HG03135 (cell line): ENCODE measurements at regions not wholly inside any gene's neighbourhood (a gene's known extent, or its start where the extent isn't known, plus 50 kb on each side); places are given as distances from the start of the nearest gene placed in this dataset.
"Not testable (repeated sequence)": the region's sequence is repeated elsewhere in the genome, so short reads cannot be mapped to it uniquely, and the experiment has no call there.

Source experiments
- ATAC-seq: cut with Tn5 transposase; IDR thresholded peaks from one replicate; pipeline ENCODE4 v1.9.1; 2021; ENCODE audit warnings: mild to moderate bottlenecking, moderate library complexity; ENCODE audit not compliant: unreplicated experiment

DNA sequence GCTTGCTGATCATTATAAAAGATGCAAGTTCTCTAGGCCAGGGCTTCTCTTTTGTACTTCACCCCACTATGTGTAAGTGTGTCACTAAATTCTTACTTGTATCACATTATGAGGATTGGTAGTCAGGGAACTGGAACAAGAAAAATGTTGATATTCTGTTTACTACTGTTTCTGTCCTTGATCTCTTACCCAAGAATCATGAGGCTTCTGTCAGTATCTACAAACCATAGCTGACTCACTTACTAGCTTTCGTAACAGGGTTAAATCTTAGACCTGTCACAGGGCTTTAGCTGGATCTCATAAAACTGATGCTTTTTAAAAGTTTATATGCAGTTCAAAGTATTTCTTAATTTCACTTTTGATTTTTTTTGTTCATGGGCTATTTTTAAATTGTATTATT, 681.2 kb downstream of the PLPP3 start:
- ATAC-seq, result no peak

DNA sequence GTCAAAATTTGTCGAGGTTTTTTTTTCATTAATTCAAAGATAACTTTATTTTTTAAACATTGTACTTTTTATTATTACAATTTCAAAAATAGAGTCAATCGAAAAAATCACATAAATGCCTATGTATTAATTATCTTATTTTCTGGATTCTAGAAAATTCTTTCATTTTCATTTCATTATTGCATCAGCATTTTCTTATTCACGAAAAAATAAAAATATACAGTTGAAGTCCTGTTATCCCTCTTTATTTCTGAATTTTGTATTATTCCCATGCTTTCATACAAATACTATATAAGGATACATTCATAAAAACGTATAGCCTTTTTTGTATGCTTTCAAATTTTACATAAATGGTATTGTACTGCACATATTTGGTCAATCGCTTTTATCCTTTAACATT, 681.0 kb upstream of the USP24 start:
- no peak for ATAC-seq

DNA sequence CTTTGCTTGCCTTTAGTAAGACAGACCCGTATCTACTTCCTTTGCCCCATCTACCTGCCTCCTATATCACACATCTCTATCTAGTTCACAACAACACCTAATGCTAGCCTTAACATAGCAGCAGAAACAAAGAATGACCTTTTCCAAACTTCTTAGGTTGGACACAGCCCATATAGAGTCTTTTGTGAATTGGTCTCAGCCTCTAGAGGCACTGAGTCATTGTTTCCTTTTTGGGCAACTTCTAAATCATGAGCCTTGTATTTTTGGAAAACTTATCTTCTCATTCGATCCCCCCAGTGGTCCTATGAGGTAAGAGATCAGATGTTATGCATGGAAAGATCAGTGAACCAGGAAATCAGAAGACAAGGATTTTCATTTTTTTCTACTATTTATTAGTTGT, 679.4 kb upstream of the USP24 start:
- no peak for ATAC-seq

DNA sequence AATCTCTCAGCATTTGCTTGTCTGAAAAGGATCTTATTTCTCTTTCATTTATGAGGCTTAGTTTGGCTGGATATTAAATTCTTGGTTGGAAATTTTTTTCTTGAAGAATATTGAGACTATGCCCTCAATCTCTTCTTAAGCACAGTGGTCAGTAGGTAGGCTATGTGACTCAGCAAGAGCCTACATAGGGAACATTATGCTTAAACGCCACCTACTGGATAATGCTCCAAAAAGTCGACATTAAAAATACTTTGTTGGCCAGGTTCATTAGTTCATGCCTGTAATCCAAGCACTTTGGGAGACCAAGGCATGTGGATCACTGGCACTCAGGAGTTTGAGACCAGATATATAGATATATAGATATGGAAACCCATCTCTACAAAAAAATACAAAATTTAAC, 678.0 kb upstream of the USP24 start:
- no peak for ATAC-seq

DNA sequence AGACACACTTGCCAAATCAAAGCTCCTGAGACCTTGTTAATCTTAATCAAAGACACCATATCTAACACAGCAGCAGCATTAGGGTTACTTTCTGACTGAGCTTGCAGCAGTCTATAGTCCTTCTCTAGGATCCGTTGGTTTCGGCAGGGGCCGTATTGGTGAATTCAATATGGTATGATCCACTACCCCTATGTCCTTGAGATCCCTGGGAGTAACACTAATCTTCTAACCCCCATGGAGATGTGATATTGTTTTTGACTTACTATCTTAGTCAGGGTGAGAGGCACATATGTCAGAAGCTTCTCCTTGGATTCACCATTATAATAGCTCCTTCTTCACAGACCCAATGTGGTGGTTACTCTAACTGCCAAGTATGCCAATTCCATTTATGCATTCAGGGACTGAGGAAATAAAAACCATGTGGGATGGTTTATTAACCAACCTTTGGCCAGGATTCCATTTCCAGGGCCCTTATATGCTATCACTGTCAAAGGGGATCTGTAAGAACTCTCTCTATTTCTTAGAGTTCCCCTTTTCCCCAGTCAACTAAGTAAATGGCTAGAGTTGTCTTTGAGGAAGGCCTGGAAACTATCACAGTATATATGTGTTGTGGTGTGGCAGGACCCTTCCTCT, 673.6 kb upstream of the USP24 start:
- no peak for ATAC-seq

DNA sequence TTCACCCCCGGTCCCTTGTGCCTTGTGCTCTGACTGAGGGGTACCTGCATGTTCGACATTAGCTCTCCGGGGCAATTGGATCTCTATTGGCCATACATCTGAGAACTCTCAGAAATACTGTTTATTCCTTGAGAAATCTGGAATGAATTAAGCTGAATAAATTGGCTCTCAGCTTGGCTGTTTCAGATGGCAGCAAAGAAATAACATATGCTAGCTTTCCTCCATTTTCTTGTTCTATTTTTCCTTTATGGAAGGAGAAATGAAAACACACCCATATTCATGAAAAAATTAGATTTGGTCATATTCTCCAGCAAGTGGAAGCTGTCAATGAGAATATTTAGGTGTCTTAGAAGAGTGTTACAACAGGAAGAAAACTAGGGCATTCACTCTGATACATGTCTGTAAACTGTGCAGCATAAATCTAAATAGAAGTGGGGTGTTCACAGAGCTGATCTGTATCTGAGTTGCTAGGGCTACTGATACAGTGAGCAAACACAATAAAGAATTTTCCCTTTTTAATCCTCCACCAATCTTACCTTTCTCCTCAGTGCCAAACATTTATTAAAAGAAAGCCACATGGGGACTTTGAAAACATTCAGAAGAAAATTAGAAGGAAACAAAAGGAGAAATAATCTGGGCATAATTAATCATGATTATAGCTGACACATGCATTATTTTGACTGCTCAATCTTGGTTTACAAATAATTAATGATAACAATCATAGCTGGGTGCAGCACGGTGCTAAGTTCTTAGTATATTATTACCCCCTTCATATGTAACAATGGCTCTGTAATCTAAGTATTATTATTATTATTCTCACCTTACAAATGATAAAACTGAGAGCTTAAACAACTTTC, 671.9 kb upstream of the USP24 start:
- no peak for ATAC-seq

DNA sequence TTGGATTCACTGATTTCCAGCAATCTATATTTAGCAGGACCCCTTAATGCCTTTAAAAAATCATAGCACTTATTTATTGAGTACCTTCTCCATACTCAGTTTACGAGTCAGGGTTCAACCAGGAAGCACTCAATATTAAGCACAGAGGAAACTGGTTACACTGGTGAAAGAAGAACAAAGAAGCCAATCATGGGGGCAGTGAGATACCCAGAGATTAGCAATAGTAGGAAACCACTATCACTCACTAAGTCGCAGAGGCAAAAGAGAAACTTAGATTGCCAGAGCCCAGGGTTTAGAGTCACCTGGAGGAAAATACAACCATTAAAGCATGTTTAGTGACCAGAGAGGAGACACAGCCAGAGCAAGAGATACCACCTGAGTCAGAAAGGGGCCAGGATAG, 670.5 kb upstream of the USP24 start:
- ATAC-seq, result no peak

DNA sequence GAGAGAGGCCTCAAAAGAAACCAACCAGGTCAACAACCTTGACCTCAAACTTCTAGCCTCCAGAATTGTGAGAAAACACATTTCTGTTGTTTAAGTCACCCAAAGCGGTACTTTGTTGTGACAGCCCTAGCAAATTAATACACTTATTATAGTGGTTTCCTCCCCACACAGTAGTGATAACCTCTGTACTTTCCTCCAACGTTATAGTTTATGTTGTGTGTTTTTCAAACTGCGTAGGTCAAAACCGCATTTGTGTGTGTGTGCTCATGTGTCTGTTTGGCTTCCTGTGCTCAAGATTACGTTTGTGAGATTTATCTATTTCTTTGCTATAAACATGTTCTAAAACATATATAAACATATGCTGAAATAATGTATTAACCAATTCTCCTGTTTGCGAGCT, 667.8 kb upstream of the USP24 start:
- no peak for ATAC-seq

DNA sequence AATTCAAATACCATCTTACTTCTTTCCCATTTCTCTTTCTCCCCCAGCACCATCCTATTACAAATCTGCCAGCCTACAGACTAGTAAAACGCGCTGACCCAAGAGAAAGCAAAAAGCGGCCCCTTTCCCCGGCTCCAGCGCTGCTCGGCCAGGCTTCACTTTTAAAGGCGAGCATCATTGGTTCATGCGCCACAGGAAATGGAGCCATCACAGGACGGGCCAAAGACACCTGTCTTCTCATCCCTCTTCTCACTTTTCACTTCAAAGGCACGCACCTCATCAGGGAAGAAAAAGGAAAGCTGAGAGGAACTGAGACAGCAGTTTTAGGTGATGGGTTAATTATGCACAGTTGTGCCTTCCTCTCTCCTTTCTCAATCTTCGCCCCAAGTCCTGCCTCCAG, 664.2 kb upstream of the USP24 start:
- no peak for ATAC-seq

DNA sequence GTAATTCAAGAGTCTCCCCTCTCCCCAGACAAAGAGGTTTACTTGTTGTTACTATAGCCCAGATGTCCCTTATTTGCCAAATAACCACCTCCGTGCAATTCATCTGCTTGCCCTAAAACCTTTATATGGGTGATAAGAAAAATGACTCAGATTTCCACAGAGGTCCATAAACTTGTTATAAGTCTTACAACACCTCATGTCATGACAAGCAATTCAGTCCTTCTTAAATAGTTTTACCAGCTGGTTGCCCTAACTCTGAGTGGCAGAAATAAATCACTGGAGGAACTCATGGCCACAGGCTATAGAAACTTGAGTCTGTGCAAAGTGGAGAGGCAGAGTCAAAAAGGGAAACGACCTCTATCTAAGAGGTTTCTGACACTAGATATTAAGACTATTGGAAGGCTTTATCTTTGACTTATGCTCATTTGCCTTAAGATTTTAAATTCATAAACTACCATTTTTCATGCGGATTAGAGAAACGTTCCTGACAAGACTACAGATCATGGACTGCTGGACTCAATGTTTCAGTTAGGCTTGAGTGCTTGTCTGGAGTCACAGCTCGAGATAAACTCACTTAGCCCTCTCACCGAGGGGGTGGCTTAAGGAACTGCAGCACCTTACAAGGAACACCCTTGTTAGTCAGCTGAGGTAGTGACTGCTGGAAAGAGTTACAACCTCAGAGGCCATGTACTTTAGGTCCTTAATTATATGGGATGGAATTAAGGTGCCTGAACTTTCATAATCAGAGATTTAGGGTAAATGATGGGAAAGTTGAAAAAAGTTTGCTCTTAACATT, 662.5 kb upstream of the USP24 start:
- ATAC-seq, result no peak

DNA sequence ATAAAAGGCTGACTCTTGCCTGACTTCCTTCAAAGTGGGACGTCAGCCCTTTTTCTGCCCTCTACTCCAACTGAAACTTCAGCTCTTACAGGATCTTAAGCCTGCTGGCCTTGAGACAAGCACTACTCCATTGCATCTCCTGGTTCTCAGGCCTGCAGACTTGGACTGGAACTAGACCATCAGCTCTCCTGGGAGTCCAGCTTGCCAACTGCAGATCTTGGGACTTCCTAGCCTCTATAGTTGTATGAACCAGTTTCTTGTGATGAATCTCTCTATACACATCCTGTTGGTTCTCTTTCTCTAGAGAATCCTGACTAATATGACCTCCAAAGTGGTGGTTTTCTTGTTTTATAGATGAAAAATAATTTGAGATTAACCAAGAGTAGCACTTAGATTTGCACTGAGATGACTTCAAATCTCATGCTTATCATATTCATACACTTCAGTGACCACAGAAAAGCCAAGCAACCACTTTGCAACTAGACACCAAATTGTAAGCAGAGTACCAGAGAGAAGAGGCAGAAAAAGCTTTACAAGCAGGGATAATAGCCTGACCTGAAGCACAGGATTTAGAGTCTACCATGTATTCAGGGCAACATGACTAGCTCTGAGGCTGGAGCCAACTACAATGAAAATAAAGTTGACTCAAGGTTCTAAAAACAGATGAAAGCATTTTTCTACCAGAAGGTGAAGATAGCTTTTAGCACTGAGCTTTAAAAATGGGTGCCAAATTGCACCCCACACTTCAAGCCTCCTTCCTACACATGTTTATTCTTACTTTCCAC, 661.3 kb upstream of the USP24 start:
- ATAC-seq, result no peak

DNA sequence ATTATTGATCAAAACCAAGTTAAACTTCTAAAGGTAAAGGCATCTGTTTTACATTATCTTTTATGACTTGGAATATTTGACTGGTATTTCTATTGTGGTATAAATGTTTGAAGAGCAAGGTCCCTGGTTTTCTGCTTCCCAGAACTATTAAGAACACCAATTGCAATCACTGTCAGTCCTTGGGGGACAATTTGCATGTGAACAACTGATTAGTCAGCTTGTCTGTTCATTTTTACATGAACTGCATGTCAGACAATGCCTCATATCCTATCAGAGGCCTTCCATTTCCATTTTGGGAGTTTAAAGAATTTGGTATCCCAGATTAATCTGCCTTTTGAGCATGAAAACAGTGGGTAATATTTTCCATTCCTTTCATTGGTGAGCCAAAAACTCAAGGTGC, 654.9 kb upstream of the USP24 start:
- no peak for ATAC-seq

DNA sequence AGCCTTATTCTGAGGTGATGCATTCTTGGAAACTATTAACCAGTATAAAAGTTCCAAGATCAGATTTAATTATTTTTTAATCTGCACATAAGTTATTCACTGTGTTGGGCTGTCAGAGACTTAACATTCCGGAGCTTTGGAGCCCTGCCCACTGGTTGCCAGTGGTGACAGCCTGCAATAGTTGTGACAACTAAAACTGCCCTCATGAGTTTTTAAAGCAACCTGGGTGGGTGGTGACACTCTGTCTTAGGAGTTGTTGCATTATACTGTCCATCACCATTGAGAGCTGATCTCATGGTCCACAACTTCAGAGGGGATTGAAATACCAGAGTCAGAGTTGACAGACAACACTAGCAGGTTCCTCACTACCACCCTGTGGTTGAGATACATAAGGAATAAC, 653.9 kb upstream of the USP24 start:
- ATAC-seq, result no peak

DNA sequence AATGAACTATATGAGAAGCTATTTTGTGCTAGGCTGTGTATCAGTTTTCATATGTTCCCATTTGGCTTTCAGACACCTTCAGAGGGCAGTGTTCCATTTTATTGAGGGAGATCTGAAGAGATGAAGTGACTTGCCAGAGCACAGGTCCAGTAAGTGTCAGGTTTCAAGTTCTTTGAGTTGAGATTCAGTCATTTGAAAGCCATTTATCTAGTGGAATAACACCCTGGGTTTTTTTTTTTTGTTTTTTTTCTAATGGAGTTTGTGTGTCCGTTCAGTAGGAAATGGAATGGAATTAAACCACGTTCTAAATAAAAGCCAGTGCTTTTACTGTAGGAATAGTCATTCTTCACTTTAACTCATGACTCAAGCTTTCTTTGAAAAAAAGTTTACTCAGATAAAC, 652.9 kb upstream of the USP24 start:
- ATAC-seq, result no peak

DNA sequence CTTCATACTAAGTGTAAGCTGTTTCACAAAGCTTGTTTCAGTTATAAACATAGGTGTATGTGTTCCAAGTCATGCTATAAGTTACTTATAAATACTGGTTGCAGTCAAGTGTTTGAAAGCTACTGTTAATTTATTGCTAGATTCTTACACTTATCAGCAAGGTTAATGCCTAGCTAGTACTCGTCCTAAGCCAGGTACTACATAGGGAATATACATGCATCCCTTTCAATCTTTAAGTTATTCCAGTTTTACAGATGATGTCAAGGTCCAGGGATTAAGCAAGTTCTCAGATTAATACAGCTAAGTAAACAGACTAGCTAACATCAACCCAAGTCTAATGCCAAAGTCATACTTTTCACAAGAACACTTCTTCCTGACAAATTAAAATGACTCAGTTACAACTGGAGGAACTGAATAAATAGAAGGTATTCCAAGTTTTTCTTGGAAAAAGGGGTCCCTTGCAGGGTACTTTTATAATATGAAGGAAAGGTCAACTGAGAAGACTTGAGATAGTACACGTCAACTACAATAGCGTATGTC, 652.2 kb upstream of the USP24 start:
- no peak for ATAC-seq

DNA sequence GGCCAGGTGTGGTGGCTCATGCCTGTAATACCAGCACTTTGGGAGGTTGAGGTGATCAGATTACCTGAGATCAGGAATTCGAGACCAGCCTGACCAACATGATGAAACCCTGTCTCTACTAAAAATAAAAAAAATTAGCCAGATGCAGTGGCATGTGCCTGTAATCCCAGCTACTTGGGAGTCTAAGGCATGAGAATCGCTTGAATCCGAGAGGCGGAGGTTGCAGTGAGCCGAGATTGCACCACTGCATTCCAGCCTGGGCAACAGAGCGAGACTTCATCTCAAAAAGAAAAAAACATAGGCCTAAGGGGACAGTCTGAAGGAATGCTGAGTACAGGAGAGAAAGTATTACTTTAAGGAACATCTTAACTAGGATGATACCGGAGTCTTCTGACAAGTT, 650.6 kb upstream of the USP24 start:
- not testable (repeated sequence) for ATAC-seq

DNA sequence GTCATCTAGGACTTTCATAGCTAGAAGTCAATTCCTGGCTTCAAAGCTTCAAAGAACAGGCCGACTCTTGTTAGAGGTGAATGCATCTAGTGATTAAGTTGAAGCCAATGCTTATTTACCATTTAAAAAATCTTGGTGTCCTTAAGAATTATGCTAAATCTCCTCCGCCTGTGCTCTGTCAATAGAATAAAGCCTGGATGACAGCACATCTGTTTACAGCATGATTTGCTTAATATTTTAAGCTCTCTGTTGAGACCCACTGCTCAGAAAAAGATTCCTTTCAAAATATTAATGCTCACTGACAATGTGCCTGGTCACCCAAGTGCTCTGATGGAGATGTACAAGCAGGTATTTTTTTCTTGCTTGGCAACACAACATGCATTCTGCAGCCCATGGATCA, 649.1 kb upstream of the USP24 start:
- no peak for ATAC-seq

DNA sequence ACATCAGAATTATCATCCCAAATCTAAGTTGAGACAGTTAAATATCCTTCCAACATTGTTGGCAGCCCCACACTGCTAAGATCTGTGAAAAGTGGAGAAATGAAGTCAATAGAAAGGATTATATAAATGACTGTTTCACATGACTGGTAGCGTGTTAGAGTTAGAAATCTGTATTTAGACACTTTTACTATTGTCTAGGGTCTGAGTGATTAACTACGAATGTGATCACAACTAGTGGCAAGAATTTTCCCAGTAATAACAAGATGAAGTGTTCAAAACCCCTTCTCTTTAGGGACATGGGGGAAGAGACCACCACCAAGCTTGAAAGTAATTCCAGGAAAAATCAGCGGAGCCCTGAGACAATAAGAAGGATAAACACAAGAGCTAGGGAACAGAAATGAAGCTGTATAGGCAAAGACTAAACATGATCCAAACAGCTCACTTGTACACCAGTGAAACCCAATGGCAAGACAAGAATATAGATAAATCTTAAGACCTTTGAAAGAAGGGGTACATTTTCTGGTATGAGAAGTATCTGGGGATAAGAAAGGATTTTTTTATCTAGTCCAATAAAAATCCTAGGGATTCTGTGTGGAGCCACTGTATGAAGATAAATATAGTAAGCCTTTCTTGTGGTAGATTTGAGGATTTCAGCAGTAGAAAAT, 646.6 kb upstream of the USP24 start:
- no peak for ATAC-seq

DNA sequence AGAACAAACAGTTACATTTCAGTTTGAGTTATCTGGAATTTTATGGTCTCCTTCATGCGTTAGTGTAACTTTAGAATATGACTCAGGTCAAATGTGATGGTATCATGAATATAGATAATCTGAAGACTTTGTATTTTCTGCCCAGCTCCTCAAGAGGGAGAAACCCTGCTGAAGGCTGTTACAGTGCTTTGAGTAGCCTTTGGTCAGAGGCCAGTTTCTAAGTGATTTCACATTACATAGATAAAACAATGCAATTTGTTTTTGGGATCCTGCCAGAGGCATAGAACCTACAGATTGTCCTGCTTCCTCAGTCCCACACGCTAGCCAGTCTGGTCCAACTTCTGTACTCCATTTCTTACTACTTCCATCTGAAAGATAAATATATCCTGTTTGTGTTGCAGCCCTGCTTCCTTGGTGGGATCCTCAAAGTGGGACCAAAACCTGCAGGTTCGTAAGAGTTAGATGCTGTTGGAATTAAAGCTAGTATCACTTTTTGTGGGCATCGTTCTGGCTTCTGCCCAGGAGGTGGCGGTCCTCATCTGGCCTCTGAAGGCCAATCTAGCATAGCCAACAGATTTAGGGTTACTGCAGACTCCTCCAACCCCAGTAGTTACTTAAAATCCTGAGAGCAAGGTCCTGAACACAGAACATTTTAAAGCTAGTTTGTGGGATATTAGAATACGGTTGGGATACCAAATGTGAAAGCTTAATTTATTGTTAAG, 645.8 kb upstream of the USP24 start:
- ATAC-seq, result no peak

DNA sequence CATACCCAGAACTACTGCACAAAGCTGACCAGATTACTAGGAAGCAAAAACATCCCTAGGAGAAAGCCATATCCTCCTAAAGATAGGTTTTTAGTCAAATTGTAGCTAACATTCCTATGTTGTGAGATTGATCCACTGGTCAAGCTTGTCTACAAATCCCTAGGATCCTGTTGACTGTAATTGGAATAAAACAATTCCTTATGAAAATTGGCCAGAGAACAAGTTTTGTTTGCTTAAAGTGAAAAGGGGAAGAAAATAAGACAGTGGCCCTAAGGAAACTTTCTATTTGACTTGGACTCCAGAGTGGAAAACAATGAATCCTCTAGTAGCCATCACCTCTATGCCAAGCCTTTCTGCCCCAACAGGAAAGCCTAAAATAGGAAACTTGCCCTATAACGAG, 645.2 kb upstream of the USP24 start:
- no peak for ATAC-seq
